NCI-H748 (cell line): ENCODE measurements at regions not wholly inside any gene's neighbourhood (a gene's known extent, or its start where the extent isn't known, plus 50 kb on each side); places are given as distances from the start of the nearest gene placed in this dataset.

ENCODE experiments used
- DNase-seq: peaks from one replicate; lab custom pipeline; 2025; ENCODE audit not compliant: unreplicated experiment; lab: John Stamatoyannopoulos, UW

- DNase-seq: no peak
Measured at GRCh38 chr6:122308074-122308473, 91.4 kb upstream of the HSF2 start.

GRCh38 chr6:122315842-122316241 is 83.6 kb upstream of the HSF2 start:
- DNase-seq: no peak

GRCh38 chr6:122322824-122323223 is 76.6 kb upstream of the HSF2 start:
- DNase-seq: peak; percentile 38

- peak; percentile 7 for DNase-seq
Measured at GRCh38 chr6:122323361-122323760, 76.1 kb upstream of the HSF2 start.

GRCh38 chr6:122330315-122330714 is 69.1 kb upstream of the HSF2 start:
- no peak for DNase-seq

- DNase-seq: no peak
Measured at GRCh38 chr6:122337645-122338044, 61.8 kb upstream of the HSF2 start.

- no peak for DNase-seq
Measured at GRCh38 chr6:122339661-122340060, 59.8 kb upstream of the HSF2 start.

GRCh38 chr6:122347280-122347679 is 52.2 kb upstream of the HSF2 start:
- no peak for DNase-seq

GRCh38 chr6:122347751-122348150 is 51.7 kb upstream of the HSF2 start:
- DNase-seq: no peak
